ENCODE measurements at regions not wholly inside any gene's neighbourhood (a gene's known extent, or its start where the extent isn't known, plus 50 kb on each side); places are given as distances from the start of the nearest gene placed in this dataset.

DNA sequence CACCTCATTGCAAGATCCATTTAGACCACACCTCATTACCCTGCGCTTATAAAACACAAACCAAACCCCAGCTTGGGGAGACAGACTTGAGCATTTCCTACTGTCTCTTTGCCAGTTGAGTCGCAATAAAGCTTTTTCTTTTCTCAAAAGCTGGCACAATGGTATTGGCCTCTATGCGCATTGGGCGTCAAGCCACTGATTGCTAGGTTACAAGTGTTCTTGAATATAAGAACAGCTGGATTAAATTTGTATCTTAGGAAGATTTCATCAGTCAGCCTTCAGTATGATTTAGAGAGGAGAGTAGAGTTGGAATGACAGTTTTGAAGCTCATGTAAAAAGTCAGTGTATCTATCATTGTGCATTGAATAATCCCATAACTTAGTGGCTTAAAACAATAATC, 84.9 kb upstream of the RAB4A start:
- no peak overlapping the region for H3K27ac ChIP-seq
- TF ChIP-seq ZFX (IDR thresholded peaks at IDR 0.05): no peak
- TF ChIP-seq, protein P1, sequence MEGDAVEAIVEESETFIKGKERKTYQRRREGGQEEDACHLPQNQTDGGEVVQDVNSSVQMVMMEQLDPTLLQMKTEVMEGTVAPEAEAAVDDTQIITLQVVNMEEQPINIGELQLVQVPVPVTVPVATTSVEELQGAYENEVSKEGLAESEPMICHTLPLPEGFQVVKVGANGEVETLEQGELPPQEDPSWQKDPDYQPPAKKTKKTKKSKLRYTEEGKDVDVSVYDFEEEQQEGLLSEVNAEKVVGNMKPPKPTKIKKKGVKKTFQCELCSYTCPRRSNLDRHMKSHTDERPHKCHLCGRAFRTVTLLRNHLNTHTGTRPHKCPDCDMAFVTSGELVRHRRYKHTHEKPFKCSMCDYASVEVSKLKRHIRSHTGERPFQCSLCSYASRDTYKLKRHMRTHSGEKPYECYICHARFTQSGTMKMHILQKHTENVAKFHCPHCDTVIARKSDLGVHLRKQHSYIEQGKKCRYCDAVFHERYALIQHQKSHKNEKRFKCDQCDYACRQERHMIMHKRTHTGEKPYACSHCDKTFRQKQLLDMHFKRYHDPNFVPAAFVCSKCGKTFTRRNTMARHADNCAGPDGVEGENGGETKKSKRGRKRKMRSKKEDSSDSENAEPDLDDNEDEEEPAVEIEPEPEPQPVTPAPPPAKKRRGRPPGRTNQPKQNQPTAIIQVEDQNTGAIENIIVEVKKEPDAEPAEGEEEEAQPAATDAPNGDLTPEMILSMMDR (conservative IDR thresholded peaks at IDR 0.05): no peak

GRCh38 chr1:229186373-229187056, 84.4 kb upstream of the RAB4A start:
- no peak for TF ChIP-seq ZFX (IDR thresholded peaks at IDR 0.05)
- TF ChIP-seq, protein P1 (conservative IDR thresholded peaks at IDR 0.05): no peak

GRCh38 chr1:229190057-229190575, 80.8 kb upstream of the RAB4A start:
- H3K27ac ChIP-seq: no peak overlapping the region
- TF ChIP-seq, protein P1 (conservative IDR thresholded peaks at IDR 0.05): no peak
- no peak for TF ChIP-seq ZFX (IDR thresholded peaks at IDR 0.05)

More at GRCh38 chr1:229186373-229187056, 84.4 kb upstream of the RAB4A start:
- H3K27ac ChIP-seq: no peak overlapping the region

DNA sequence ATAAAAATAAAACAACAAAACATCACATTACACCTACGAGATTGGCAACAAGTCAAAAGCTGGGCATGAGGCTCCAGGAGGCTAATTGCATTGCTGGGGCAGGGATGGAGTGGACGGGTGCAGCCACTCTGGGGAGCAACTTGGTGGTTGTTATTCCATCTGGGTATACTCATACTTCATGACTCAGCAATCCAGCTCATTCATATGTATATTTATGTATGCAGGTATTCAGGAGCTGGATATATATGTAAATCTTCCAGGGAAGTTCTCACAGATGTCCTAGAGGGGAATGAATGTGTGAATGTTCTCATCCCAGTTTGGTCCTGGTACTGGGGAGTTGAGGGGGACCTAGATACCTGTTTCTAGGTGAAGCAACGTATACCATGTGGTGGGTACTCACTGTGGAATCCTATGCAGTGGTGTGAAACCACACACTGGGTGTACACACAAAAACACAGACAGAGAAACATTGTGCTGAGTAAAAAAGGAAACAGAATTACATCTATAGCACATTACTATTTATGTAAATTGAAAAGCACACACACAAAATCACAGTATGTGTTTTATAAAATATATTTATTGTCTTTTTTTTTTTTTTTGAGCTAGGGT, 79.7 kb upstream of the RAB4A start:
- H3K27ac ChIP-seq: no peak overlapping the region
- TF ChIP-seq, protein P1 (conservative IDR thresholded peaks at IDR 0.05): no peak
- TF ChIP-seq ZFX (IDR thresholded peaks at IDR 0.05): no peak

DNA sequence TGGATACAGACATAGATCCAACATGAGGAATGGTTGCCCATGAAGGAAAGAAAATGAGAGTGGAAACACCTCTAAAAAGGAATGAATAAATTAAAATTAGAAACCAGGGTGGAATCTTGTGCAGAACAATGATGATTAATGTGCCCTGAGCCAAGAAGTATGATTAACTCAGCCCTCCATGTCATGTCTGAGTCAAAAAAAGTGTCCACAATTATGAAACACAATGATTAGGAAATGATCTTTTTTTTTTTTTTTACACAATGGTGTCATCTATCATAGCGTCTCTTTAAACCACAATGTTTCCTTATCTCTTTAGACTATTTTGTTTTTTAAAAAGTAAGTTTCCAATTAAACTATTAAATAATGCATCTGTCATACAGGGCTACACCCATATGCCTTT, 78.9 kb upstream of the RAB4A start:
- TF ChIP-seq, protein P1 (conservative IDR thresholded peaks at IDR 0.05): no peak
- no peak for TF ChIP-seq ZFX (IDR thresholded peaks at IDR 0.05)
- no peak overlapping the region for H3K27ac ChIP-seq

DNA sequence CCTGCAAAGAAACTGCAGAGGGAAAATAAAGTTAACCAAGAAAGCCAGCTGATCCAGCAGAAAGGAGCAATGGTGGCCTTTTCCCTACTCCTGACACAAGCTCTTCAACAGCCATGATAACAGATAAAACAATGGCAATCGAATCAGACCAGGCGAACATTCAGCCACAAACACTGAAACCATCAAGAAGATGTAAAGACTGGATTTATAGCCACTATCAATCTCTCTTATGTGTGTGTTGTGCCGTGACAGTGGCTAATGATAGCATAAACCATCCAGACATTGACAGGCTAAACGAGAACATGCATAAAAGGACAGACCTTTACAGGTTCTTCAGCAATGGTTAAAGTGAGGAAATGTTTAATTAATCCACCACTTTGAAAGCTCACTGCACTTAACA, 78.1 kb upstream of the RAB4A start:
- no peak for TF ChIP-seq ZFX (IDR thresholded peaks at IDR 0.05)
- TF ChIP-seq, protein P1 (conservative IDR thresholded peaks at IDR 0.05): no peak
- no peak overlapping the region for H3K27ac ChIP-seq

DNA sequence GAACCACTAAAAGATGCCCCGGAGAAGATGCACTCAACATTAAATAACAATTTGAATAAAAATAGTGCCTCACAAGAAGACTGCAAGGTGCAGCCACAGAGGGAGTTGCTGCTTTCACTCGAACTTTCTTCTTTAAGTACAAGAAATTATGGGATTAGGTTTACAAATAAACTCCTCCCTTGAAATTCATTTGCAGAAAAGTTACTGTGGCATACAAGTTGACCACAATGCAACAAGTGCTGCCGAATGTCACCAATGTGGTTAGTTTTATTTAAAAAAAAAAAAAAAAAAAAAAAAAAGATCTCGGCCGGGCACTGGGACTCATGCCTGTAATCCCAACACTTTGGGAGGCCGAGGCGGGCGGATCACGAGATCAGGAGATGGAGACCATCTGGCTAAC, 76.8 kb upstream of the RAB4A start:
- H3K27ac ChIP-seq: no peak overlapping the region
- TF ChIP-seq, protein P1 (conservative IDR thresholded peaks at IDR 0.05): no peak
- TF ChIP-seq ZFX (IDR thresholded peaks at IDR 0.05): no peak

All from C4-2B (cell line).